Left colon (tissue), 2 donors: ENCODE measurements at regions not wholly inside any gene's neighbourhood (a gene's known extent, or its start where the extent isn't known, plus 50 kb on each side); places are given as distances from the start of the nearest gene placed in this dataset.
"Not testable (repeated sequence)": the region's sequence is repeated elsewhere in the genome, so short reads cannot be mapped to it uniquely, and the experiment has no call there.

Experiments
- ATAC-seq: fragments of 200-7000 bp; cut with Tn5 transposase; one replicate; pipeline ENCODE4 v1.9.1; 2020; ENCODE audit warnings: mild to moderate bottlenecking, moderate library complexity
- DNase-seq, 2 donors: peaks; one replicate each; pipeline ENCODE4 v3.0.0-alpha.2; 2020
- intact Hi-C, 2 donors: fragments of 100-400 bp; cut with DNase I in 1 of 2; cut with micrococcal nuclease in 1 of 2; formaldehyde crosslinking; loops; one replicate each; pipeline versions ENCODE4 v1.11.2 to v1.14.0; 2022; cut with DNase I, micrococcal nuclease
- donor health status: DM: no; HTN: no; CAD: no.
- donor health status: DM: yes; HTN: yes; CAD: no.

DNA sequence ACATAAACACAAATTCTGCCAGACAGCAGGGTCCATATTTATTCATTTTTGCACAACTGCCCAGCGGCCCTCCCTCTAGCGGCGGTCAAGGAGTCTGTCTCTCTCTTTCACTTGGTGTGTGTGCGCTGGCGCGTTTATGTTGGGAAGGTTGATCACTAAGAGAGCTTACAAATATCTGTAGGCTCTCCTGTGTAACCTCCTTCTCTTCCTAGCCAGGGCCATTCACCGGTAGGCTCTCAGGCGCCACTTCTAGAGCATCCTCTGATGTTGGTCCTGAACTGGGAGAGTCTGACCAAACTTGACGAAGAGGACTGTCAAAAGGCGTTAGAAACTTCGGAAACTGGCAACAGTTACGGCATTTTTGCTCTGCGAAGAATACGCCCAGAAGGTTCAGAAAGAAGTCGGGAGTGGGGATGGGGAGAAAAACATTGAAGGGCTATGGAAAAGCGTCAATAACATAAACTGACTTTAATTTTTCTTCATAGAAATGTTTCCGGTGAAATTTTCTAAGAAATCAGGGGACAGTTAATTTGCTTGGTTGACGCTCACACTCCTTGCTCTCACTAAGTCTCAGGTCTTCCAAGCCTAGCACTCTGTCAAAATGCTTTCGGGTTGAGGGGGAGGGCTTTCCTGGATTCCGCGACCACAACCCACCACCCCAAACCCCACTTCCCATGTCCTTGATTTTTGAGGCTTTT lies 731.1 kb downstream of the ZWINT start:
- intact Hi-C loops = no loop called here
- DNase-seq (peak in 1 of 2 donors; percentile 12), ATAC-seq (peak; percentile 55)

DNA sequence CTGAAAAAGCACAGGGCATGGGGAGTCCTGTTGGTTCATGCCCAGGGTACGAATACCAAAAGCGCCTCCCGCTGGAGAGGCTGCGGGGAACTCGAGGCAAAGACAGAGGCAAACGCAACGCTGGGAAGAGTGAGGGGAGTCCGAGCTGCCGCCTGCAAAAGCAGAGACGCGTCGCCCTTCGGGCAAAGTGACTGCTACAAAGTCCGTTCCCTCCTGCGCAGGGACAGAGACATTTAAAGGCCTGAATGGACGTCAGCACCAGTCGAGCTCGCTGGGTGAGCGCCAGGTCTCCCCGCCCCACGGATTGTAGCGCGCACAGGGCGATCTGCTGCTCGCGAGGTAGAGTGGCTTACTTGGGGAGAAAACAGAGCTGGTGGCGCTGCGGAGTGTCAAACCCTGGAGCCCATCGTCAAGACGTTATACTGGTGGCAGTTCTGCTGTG lies 732.8 kb downstream of the ZWINT start:
- DNase-seq = no peak
- intact Hi-C loops = no loop called here
- ATAC-seq = no peak

DNA sequence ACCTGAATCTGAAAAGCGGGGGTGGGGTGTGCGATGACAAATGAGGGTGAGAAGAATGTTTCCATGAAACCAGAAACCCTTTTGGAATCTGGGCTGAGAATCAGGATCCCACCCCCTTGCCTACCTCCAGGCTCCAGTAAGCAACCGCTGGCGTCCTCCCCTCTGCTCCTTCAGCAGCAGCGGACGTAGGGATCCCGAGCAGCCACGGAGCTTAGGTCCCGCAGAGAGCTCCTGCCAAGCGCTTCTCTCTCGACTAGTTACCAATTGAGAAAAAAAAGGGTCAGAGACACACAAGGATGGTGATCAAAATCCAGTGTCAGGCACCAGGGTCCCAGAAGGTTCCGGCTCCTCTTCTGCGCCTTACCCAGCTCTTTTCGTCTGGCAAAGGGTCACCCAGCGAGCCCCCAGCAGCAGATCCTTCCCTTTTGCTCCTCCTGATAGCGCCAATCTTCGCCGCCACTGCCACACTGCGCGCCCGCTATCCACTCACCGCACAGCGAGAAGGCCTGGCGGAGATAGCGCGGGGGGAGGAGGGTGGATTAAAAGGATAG lies 733.5 kb downstream of the ZWINT start:
- DNase-seq (no peak), ATAC-seq (no peak)
- intact Hi-C loops = no loop called here

- ATAC-seq, DNase-seq, intact Hi-C loops: not testable (repeated sequence)
These were observed 759.2 kb downstream of the ZWINT start for GRCh38 chr10:55601690-55602478.

DNA sequence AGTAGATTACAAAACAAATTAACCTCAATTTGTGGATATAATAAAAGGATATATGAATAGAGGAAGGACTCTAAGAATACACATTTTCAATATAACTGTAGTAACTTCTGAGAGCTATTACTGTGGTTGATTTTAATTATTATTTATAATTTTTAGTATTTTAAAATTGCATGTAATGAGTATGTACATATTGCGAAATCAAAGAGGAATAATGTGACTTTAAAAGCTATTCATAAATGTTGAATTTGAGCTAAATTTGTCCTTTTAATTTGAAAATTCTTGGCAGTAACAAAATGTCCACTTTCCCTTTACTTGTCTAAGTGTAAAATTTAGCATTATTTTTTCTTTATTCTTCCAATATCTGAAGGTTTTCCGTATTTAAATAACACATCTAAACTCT lies 750.6 kb upstream of the PCDH15 start:
- no peak for ATAC-seq
- intact Hi-C loops = no loop called here
- DNase-seq = no peak

- no peak for DNase-seq
- no peak for ATAC-seq
- intact Hi-C loops = no loop called here
These were observed 749.2 kb upstream of the PCDH15 start for GRCh38 chr10:55550236-55550635.

GRCh38 chr10:55537497-55537896 lies 736.5 kb upstream of the PCDH15 start:
- not testable (repeated sequence) for ATAC-seq

DNA sequence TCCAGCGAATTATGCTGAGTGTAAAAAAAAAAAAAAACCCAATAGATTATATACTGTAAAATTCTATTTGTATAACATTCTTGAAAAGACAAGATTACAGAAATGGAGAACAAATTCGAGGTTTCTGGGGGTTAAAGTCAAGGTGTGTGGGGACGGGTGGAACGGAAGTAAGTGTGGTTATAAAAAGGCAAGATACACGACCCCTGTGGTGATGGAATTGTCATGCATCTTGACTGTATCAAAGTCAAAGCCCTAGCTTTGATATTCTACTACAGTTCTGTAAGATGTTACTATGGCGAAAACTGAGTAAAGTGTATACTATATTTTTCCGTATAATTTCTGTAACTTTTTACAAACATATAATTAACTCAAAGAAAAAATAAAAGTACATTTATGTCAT lies 718.2 kb upstream of the PCDH15 start:
- DNase-seq = no peak
- intact Hi-C loops = no loop called here
- ATAC-seq = no peak

More at GRCh38 chr10:55537497-55537896, 736.5 kb upstream of the PCDH15 start:
- intact Hi-C loops, DNase-seq: not testable (repeated sequence)

GRCh38 chr10:55518416-55518815 lies 717.4 kb upstream of the PCDH15 start:
- DNase-seq, intact Hi-C loops, ATAC-seq: not testable (repeated sequence)

DNA sequence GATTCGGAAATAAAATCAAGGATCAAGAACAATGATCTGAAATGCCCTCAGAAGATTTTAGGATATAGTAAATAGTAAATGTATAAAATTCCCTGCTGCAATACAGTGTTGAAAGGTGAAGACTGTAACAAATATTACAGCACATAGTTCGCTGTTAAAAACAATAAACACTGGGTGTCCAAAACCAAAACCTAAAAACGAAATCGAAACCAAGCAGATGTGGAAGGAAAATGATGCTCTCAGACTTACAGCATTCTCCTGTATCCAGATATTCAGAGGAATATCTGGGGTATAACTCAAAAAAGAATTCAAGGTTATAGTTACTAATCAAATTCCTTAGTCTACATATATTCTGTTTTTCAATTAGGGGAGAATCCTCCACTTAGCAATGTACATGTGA lies 708.1 kb upstream of the PCDH15 start:
- intact Hi-C loops = no loop called here
- DNase-seq (no peak), ATAC-seq (no peak)

GRCh38 chr10:55500931-55501559 lies 700.0 kb upstream of the PCDH15 start:
- DNase-seq (peak in 1 of 2 donors; percentile 8), ATAC-seq (peak; percentile 42)
- intact Hi-C loops = no loop called here

DNA sequence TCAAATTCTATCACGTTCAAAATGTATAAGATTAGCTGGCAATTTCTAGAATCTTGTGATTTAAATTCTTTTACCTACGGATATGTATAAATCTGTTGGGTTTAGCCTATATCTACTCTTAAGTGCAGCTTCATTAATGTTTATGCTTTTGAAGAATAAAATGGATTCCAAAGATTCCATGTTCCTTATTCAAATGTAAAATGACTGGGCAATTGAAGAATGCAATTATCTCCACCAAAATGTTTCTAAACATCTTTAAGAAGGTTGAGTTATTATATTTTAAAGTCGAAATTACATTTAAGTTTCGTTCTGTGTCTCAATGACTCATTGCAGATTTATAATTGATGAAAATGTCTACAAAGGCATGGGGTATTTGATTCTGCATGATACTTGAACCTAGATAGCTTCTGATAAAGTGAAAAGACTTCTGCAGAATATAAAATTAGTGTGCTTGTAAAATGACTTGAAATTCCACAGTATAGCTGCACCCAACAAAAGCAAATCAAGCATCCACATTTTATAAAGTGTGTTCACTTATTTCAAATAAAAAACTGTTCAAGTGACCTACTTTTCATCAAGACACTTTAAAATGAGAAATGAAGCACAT lies 697.0 kb upstream of the PCDH15 start:
- ATAC-seq = no peak
- intact Hi-C loops = no loop called here
- DNase-seq = no peak

- no peak for ATAC-seq
- DNase-seq = no peak
- intact Hi-C loops = no loop called here
These were observed 694.5 kb upstream of the PCDH15 start for GRCh38 chr10:55495555-55495954.

DNA sequence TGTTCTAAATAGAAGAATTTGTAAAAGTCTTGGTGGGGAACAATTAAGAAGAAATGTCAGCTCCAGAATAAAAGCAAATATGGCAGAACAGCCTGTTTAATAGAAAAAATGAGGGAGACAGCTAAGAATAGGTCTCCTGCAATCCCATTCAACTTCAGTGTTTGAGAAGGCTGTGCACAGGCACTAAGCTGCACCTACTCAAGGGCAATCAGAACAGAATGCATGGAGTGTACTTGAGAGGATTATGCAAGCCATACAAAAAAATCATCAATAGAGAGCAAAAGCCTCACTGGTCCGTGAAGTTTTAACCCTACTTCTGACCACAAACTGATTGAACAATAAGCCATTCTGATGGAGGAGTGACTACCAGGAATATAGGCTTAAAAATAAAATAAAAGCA lies 690.7 kb upstream of the PCDH15 start:
- DNase-seq (no peak), ATAC-seq (no peak)
- intact Hi-C loops = no loop called here

- ATAC-seq = no peak
- no peak for DNase-seq
These were observed 684.8 kb upstream of the PCDH15 start for GRCh38 chr10:55485827-55486226.

GRCh38 chr10:55476129-55476528 lies 675.1 kb upstream of the PCDH15 start:
- intact Hi-C loops = no loop called here
- DNase-seq (no peak), ATAC-seq (no peak)

More at GRCh38 chr10:55485827-55486226, 684.8 kb upstream of the PCDH15 start:
- intact Hi-C loops = no loop called here

DNA sequence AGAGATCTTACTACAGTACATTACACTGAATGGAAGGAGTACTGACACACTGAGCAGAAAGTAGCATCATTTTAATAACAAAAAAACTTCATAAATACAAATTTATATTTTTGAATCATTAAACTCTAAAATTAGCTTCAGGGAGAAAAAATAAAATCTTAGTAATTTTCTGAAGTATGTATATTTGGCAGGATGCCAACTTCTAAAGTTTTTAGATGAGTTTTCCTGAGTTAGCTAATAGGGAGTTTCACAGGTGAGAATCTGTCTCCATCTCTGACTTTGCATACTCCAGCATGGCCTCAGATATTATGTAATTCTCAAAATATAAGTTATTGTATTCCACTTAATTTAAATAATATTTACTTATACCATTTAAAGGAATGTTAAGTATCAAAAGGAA lies 673.2 kb upstream of the PCDH15 start:
- no peak for DNase-seq
- intact Hi-C loops = no loop called here
- no peak for ATAC-seq

- intact Hi-C loops = no loop called here
- ATAC-seq (no peak), DNase-seq (no peak)
These were observed 669.8 kb upstream of the PCDH15 start for GRCh38 chr10:55470840-55471239.

DNA sequence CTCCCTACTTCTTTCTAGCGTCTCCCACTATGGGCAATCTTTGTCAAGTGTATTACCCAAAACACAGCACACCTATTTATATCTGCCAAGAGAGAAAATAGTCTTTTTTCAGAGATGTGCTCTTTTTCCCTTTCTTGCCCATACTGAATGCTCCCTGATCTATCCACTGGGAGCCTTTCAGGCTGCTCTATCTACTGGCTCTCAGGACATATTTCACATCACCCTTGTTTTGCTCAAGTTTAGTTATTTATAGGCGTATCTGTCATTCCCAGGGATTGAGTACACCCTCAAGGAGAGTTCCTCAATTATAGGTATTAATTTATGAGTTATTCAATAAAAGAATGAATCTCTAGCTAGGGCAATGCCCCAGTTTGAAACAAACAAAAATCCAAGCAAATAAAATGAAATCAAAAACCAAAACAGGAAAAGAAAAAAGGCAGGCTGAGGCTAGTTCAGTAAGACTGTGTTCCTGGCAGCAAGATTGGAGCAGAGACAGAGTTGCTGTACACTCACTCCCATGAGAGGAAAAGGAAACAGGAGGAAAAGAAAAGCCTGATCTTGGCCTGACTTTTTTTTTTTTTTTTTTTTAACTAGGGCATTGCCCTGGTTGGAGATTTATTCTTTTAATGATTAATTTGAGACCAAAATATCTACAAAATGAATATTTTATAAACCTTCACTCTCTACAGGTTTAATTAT lies 665.9 kb upstream of the PCDH15 start:
- no peak for ATAC-seq

More for the DNA sequence above, 665.9 kb upstream of the PCDH15 start:
- no peak for DNase-seq
- intact Hi-C loops = no loop called here
